Medulla oblongata (tissue), 1 donor: ENCODE measurements at regions not wholly inside any gene's neighbourhood (a gene's known extent, or its start where the extent isn't known, plus 50 kb on each side); places are given as distances from the start of the nearest gene placed in this dataset.
A peak's percentile ranks its signal among the peaks of the same experiment; 100 is the strongest.
"Not testable (repeated sequence)": the region's sequence is repeated elsewhere in the genome, so short reads cannot be mapped to it uniquely, and the experiment has no call there.

Experiments
- DNase-seq: peaks from one replicate; pipeline ENCODE4 v3.0.0-alpha.2; 2015; ENCODE audit errors: extremely low spot score

DNA sequence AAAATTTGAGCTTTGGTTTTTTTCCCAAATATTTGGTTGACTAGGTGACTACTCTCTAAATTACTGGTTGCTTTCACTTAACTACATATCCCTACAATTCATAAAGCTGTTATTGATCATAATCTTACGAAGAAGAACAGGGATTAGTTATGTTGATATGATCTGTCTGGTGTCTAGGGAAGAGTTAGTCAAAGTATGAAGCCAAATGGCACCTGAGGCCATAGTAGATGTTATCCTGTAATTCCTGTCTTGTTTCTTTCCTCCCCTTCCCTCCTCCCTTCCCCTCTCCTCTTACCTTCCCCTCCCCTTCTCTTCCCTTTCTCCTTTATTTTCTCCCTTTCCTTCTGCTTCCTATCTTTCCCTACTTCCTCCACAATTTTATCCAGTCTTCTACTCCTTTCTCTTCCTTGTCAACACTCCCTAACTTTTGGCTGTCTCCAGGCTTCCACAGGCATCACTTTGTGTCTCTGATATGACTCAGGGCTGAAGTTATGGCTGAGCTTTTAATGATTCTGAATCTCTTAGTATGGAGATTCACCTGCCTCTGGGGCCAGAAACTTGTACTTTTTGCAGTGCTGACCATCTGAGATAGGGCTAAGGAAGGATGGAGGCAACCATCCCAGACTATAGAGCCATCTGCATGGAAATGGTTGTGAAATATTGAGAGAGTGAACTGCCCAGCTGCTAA lies 149.9 kb upstream of the TCF4 start:
- no peak for DNase-seq

- no peak for DNase-seq
Measured at GRCh38 chr18:55737266-55737665, 149.3 kb upstream of the TCF4 start.

GRCh38 chr18:55735969-55736368 lies 148.0 kb upstream of the TCF4 start:
- DNase-seq, result no peak

DNA sequence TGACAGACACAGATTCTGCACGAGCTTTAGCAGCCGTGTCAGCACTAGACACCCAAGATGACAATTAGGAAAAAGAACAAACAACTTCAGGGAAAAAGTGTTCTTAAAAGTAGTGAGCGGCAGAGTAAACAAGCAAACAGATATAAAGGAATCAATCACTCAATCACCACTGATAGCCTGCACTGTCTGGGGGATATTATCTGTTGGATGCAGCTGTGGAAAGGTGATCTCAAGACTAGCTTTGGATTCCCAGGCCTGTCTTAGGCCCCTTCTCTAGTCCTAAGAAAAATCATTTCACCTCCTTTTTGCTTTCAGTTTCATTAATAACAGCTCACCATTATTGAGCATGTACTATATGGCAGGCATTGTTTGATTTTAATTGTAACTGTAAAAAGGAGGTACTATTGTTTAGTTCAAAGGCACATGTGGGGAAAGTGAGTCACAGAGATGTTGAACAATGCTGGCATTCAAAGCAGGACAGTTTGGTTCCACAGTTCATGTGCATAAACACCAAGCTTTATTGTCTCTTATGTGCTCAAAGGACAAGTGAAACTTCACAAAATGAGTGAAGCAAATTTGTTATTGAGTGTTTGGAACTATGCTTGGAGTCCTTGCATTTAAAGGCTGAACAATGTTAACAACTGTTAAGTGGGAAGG lies 147.3 kb upstream of the TCF4 start:
- DNase-seq, result peak; percentile 35

GRCh38 chr18:55732227-55733106 lies 144.5 kb upstream of the TCF4 start:
- no peak for DNase-seq

DNA sequence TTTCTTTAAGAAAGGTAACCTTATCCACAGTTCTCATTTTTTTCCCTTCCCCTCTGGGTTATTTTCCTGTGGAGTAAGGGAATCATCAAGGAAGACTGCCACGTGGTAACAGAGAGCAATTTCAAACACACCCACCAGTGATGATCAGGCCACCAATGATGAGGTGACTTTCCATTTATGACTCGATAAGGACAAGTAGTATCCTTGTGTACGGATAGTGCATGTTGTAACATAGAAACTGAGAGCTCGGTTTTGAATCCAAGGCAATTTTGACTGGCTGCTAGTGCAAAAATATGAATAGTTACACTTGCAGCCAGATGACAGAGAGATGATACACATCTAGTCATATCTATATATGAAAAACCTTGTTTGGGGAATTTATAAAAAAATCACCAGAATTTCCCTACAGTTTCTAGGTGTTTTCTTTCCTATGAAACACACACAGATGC lies 143.6 kb upstream of the TCF4 start:
- DNase-seq, result no peak

DNA sequence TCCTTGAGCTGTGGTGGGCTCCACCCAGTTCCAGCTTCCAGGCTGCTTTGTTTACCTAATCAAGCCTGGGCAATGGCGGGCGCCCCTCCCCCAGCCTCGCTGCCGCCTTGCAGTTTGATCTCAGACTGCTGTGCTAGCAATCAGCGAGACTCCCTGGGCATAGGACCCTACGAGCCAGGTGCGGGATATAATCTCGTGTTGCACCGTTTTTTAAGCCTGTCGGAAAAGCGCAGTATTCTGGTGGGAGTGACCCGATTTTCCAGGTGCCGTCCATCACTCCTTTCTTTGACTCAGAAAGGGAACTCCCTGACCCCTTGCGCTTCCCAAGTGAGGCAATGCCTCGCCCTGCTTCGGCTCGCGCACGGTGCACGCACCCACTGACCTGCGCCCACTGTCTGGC lies 133.0 kb upstream of the TCF4 start:
- DNase-seq, result not testable (repeated sequence)

GRCh38 chr18:55713707-55714106 lies 125.7 kb upstream of the TCF4 start:
- no peak for DNase-seq

DNA sequence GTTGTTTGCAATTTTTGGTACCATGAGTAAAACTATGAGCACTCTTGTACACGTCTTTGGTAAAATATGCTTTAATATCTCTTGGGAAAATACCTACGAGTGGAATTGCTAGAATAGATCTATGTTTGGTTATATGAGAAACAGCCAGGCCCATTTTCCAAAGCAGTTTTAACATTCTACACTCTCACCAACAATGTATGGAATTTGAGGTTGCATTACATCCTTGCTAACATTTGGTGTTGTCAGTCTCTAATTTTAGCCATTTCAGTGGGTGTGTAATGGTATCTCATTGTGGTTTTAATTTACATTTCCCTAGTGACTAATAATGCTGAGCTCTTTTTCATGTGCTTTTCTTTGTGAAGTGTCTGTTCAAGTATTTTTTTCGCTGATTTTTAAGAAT lies 118.9 kb upstream of the TCF4 start:
- no peak for DNase-seq

GRCh38 chr18:55699233-55699765 lies 111.3 kb upstream of the TCF4 start:
- DNase-seq, result no peak

DNA sequence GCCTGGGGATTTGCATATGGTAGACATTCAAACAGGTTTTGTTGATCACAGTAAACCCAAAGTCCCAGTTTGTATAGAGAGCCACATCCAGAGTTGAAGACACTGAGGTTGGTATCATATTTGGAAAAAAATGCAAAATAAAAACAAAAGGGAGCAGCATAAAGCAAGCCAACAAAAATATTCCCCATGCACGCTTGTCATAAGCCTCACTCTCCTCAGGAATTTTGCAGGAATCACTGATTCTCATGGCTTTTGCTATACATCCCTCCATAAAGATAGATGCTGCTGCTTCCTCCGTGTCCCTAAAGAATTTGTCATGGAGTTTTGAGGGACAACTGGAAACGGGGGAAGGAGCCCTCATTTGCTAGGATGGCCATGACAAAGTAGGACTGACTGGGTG lies 108.8 kb upstream of the TCF4 start:
- DNase-seq, result no peak

DNA sequence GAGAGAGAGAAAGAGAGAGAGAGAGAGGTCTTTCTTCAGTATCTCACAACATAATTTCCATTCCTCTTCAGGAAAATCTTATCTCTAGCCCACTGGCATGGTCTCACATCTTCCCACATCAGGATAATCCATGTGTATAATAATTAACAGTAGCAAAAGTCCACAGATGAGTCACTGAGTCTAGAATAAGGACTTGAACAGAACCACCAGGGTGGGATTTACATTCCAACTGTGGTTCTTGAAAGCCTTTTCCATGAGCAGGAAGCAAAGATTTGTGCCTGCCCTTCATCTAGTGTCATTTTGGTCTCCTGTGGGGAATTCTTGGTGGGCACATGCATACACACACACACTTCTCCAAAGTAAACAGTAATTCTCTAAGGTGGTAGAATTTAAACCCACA lies 107.1 kb upstream of the TCF4 start:
- no peak for DNase-seq

DNA sequence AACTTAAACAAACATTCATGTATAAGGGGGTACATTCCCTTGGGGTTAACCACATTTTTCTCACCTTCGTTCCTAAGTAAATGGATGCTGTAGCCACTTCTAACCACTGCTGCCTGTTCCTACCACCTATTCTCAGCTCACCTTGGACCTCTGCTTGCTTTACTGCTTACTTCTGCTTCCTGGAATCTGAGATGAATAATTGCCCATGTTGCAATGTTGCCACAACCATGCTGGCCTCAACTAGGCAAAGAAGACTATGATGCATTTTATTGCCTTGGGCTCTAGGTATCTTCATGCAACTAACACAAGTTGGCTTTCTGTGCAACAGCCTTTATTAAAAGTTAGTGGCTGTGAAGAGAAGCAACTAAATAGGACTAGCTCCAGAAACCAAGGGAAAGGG lies 106.3 kb upstream of the TCF4 start:
- no peak for DNase-seq

DNA sequence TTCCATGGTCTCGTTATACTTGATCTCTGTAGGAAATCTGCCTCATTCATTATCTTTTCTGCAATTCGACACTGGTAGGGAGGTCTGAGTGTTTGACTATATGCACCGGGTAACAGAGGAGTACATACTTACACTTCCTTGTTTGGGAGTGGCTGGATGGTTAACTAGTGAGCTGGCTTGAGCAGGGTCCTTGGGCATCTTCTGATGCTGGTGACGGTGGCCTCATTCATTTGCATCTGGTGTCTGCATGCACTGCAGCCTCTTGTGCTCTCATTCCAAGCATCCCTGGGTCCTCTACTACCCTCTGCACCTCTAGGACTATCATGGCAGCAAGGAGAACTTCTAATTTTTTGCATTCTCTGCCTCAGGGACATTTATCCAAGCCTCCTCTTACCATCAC lies 100.0 kb upstream of the TCF4 start:
- no peak for DNase-seq

- DNase-seq, result no peak
Measured at GRCh38 chr18:55687106-55687505, 99.1 kb upstream of the TCF4 start.

GRCh38 chr18:55685638-55686037 lies 97.6 kb upstream of the TCF4 start:
- no peak for DNase-seq

DNA sequence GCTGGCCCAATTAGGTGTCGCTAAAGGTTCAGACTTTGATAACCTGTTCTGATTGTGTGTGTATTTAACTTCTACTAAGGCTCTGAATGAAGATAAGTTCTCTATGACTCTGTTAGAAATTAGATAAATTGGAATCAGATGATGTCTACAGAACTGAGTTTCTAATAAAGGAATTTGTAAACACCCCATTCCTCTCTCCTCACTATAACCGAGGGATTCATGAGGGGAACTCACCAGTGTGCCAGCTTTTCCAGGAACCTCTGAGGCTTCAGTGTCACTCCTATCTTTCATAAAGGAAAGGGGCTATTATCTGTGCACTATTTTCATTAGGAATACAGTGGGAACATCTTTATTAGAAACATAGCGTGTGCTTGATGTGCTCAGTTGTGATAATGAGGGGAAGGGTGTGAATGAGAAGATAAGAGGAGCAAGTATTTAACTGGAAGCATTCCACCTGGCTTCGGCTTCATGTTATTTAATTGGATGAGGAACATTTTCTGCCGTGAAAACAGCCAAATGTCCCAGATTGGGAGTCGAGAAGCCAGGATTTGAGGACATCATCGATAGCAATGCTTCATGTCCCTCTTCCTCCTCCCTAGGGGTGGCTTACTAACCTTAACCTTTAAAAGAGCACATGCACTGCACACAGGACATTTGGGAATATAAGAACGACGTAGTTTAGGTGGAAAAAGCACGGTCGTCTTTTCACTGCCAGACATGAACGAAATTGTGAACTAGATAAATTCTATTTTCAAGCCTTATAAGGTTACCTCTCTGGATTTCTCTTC lies 84.8 kb upstream of the TCF4 start:
- DNase-seq, result no peak

DNA sequence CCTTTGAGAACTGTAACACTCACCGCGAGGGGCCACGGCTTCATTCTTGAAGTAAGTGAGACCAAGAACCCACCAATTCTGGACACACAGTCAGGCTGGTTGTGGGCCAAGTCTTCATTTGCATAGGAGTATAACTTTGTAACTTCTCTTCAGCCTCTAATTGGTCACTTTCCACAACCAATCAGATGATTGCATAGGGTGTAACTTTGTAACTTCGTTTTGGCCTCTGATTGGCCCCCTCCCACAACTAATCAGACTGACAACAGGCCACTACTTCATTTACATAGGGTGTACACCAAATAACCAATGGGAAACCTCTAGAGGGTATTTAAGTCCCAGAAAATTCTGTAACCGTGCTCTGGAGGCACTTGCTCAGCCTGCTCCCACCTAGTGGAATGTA lies 77.5 kb upstream of the TCF4 start:
- DNase-seq, result no peak

- DNase-seq, result not testable (repeated sequence)
Measured at GRCh38 chr18:55664758-55665400, 76.9 kb upstream of the TCF4 start.

DNA sequence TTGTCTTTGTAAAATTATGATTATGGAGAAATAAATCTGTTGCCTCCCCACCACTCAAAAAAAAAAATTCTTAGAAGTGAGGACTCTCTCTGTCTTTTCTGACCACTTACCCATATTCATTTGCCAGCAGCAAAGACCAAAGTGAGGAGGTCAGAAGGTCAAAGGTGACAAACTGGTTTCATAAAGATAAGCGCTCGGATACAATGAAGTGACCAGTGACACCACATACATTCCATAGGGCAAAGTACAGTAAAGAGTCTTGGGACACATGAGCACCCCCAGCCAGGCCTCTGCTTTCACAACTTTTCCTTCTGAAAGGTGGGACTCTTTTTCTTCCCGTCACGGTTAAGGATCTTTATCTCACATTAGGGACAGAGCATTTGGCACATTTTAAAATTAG lies 75.9 kb upstream of the TCF4 start:
- no peak for DNase-seq

GRCh38 chr18:55658598-55658997 lies 70.6 kb upstream of the TCF4 start:
- no peak for DNase-seq
